ENCODE measurements at regions not wholly inside any gene's neighbourhood (a gene's known extent, or its start where the extent isn't known, plus 50 kb on each side); places are given as distances from the start of the nearest gene placed in this dataset.

DNA sequence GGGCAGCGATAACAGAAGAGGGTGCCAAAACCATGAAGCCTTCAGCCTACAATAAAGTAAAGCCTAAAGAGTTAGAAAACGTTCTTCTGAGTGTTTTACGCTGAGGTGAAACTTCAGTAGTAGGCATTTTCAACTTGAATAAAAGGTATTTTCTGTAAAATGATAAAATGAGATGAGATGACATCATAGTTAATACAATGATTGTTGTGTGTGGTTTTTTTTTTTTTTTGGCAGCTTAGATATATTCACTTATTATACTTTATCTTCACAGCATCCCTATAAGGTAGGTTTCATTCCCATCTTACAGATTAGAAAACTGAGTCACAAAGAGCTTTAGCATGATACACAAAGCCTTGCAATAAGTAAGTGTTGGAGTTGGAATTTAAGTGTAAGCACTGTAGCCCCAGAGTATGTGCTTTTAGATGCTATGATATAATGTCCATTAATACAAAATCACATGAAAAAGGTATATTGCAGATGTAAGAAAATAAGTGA, 291.9 kb upstream of the GRM7 start:
- DNase-seq (ENCODE audit: low read depth), result no peak

GRCh38 chr3:6571448-6571847, 289.5 kb upstream of the GRM7 start:
- no peak for DNase-seq (ENCODE audit: low read depth)

DNA sequence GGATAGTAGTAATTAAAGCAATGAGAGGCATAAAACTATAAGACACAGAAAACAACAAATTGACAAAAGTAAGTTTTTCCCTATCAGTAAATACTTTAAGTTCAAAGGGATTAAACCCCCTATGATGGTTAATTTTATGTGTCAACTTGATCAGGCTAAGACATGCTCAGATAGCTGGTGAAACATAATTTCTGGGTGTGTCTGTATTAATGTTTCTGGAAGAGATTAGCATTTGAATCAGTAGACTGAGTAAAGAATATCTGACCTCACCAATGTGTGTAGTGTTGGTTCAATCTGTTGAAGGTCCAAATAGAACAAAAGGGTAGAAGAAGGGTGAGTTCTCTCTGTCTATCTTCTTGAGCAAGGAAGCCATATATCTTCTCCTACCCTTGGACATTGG, 283.3 kb upstream of the GRM7 start:
- no peak for DNase-seq (ENCODE audit: low read depth)

DNA sequence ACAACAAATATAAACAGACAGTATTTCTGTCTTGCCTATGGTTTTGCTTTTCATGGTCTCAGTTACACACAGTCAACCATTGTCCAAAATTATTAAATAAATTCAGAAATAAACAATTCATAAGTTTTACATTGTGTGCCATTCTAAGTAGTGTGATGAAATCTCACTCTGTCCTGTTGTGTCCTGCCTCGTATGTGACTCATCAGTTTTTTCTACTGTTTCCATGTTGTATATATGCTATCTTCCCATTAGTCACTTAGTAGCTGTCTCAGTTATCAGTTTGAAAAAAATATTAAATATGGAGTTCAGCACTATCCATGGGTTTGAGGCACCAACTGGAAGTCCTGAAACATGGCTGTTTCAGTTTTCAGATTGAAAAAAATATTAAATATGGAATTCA, 282.4 kb upstream of the GRM7 start:
- DNase-seq (ENCODE audit: low read depth), result no peak

- DNase-seq (ENCODE audit: low read depth), result no peak
Measured at GRCh38 chr3:6580808-6581207, 280.1 kb upstream of the GRM7 start.

- no peak for DNase-seq (ENCODE audit: low read depth)
Measured at GRCh38 chr3:6585360-6585759, 275.6 kb upstream of the GRM7 start.

- no peak for DNase-seq (ENCODE audit: low read depth)
Measured at GRCh38 chr3:6600237-6600636, 260.7 kb upstream of the GRM7 start.

- DNase-seq (ENCODE audit: low read depth), result no peak
Measured at GRCh38 chr3:6601374-6601773, 259.5 kb upstream of the GRM7 start.

GRCh38 chr3:6602329-6602728, 258.6 kb upstream of the GRM7 start:
- DNase-seq (ENCODE audit: low read depth), result no peak

DNA sequence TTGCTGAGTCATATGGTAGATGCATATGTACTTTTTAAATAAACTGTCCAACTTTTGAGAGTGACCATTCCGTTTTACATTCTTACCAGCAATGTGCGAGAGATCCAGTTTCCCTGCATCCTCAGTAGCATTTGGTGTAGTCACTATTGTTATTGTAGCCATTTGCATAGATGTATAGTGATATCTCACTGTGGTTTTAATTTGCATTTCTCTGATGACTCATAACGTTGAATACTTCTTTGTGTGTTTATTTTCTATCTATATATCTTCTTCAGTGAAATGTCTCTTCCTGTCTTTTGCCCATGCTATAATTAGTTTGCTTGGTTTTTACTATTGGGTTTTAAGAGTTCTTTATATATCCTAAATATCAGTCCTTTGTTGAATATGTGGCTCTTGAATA, 255.7 kb upstream of the GRM7 start:
- DNase-seq (ENCODE audit: low read depth), result no peak

- DNase-seq (ENCODE audit: low read depth), result no peak
Measured at GRCh38 chr3:6608843-6609242, 252.1 kb upstream of the GRM7 start.

- no peak for DNase-seq (ENCODE audit: low read depth)
Measured at GRCh38 chr3:6612034-6612616, 248.8 kb upstream of the GRM7 start.

GRCh38 chr3:6622260-6622659, 238.7 kb upstream of the GRM7 start:
- no peak for DNase-seq (ENCODE audit: low read depth)

GRCh38 chr3:6622712-6623111, 238.2 kb upstream of the GRM7 start:
- no peak for DNase-seq (ENCODE audit: low read depth)

- no peak for DNase-seq (ENCODE audit: low read depth)
Measured at GRCh38 chr3:6631376-6631775, 229.5 kb upstream of the GRM7 start.

- no peak for DNase-seq (ENCODE audit: low read depth)
Measured at GRCh38 chr3:6640907-6641306, 220.0 kb upstream of the GRM7 start.

DNA sequence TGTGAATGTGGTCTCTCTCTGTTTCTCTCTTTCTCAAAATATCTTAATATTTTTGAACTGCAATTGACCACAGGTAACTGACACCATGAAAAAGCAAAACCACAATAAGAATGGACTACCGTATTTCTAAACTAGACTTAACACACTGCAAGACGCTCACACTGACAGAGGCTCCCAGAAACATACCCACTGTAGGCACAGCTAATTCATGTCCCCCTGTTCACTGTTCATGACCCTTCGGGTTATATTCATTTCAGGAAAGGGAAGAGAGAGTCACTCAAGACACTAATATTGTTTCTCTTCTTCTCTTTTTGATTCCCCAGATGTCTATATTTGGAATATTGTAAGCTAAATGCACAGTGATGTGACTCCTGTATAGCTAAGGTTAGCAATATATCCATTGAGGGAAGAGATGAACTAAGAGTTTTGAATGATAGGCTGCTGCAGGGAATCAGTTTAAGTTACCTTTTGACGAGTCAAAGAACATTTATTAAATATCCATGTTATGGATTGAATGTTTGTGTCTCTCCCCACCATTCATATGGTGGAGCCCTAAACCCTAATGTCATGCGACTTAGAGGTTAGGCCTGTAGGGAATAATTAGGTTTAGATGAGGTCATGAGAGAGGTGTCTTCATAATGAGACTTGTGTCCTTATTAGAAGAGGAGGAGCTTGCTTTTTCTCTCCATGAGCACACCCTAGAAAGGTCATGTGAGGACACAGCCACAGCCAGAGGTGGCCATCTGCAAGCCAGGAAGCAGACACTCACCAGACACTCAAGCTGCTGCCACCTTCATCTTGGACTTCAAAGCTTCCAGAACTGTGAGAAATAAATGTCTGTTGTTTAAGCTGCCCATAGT, 216.6 kb upstream of the GRM7 start:
- DNase-seq (ENCODE audit: low read depth), result no peak

GRCh38 chr3:6654670-6655069, 206.2 kb upstream of the GRM7 start:
- DNase-seq (ENCODE audit: low read depth), result no peak

GRCh38 chr3:6655275-6655674, 205.6 kb upstream of the GRM7 start:
- DNase-seq (ENCODE audit: low read depth), result no peak

DNA sequence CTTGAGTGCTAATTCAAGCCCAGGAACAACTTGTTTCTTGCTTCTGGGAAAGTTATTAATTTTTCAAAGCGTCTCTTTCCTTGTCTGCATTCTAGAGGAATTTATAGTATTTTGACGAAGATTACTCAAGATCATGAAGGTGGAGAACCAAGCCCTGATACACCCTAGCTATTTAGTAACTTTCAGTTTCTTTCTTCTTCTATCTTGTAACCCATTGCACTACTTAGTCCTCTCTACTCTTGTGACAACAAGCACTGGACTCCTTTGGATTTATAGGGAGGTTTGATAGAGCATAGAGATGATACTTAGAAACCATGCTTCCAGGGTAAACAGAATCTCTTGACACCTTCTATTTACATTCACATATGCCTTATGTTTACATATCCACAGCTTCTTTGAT, 203.3 kb upstream of the GRM7 start:
- DNase-seq (ENCODE audit: low read depth), result no peak

- no peak for DNase-seq (ENCODE audit: low read depth)
Measured at GRCh38 chr3:6667354-6667753, 193.6 kb upstream of the GRM7 start.

GRCh38 chr3:6671363-6671762, 189.6 kb upstream of the GRM7 start:
- DNase-seq (ENCODE audit: low read depth), result no peak

DNA sequence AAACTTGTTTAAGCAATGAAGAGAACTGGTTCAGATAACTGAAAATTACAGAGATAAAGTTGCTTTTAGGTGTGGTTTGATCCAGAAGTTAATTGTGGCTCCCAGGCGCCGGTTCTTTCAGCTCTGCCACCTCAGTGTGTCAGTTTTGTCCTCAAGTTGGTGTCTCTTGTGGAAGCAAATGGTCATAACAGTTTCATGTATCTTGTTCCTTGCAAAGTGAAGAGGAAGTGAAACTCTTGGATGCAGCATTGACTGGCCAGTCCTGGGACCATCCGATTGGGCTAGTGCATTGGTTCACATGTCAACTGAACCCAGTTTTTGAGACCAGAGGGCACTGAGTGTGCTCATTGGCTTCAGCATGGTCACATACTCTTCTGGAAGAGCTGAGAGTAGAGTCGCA, 181.4 kb upstream of the GRM7 start:
- no peak for DNase-seq (ENCODE audit: low read depth)

Data from forelimb muscle (tissue), 1 donor.